T-helper 17 cell (primary cell): ENCODE measurements at regions not wholly inside any gene's neighbourhood (a gene's known extent, or its start where the extent isn't known, plus 50 kb on each side); places are given as distances from the start of the nearest gene placed in this dataset.

Experiments used
- ATAC-seq: fragments of 150-1000 bp; cut with Tn5 transposase; 2 replicates; pipeline ENCODE4 v1.10.0; 2021; ENCODE audit warnings: mild to moderate bottlenecking, moderate library complexity
- DNase-seq, 3 donors: peaks; one replicate each; pipeline versions ENCODE4 v3.0.0 to v3.0.0-alpha.2; 2020 to 2021
- H3K9me3 ChIP-seq: one replicate; pipeline ENCODE4 v1.7.0; 2013; ENCODE audit warnings: low read length, mild to moderate bottlenecking; ENCODE audit not compliant: control insufficient read depth, poor library complexity, severe bottlenecking
- H3K27ac Mint-ChIP-seq: one replicate; pipeline ENCODE4 v1.8.0; 2022; ENCODE audit warnings: mild to moderate bottlenecking, moderate library complexity, mixed read lengths
- H3K27me3 Mint-ChIP-seq: one replicate; pipeline ENCODE4 v1.8.0; 2022; ENCODE audit warnings: mixed read lengths
- H3K36me3 Mint-ChIP-seq: one replicate; pipeline ENCODE4 v1.8.0; 2022; ENCODE audit warnings: low read depth, mixed read lengths
- H3K4me1 Mint-ChIP-seq: one replicate; pipeline ENCODE4 v1.8.0; 2022; ENCODE audit warnings: mild to moderate bottlenecking, mixed read lengths
- H3K4me3 Mint-ChIP-seq: one replicate; pipeline ENCODE4 v1.8.0; 2022; ENCODE audit warnings: mild to moderate bottlenecking, moderate library complexity, mixed read lengths

GRCh38 chr12:114920771-114921554 is 237.0 kb upstream of the TBX3 start:
- H3K4me1 Mint-ChIP-seq, result no peaks in the 10 kb centered on the region
- H3K36me3 Mint-ChIP-seq, result no peaks in the 10 kb centered on the region

GRCh38 chr12:114919479-114919878 is 235.5 kb upstream of the TBX3 start:
- DNase-seq (no peak), ATAC-seq (no peak)
- no peaks in the 10 kb centered on the region for H3K4me1 Mint-ChIP-seq
- no peaks in the 10 kb centered on the region for H3K36me3 Mint-ChIP-seq
- no peak overlapping the region for H3K27ac Mint-ChIP-seq
- no peak overlapping the region for H3K4me3 Mint-ChIP-seq
- H3K9me3 ChIP-seq, result peaks cover 2% of the 10 kb centered on the region
- no peaks in the 10 kb centered on the region for H3K27me3 Mint-ChIP-seq

More at GRCh38 chr12:114920771-114921554, 237.0 kb upstream of the TBX3 start:
- Mint-ChIP-seq H3K4me3 (no peak overlapping the region), H3K27ac (no peak overlapping the region), H3K27me3 (no peaks in the 10 kb centered on the region)
- DNase-seq (no peak), ATAC-seq (no peak)
- H3K9me3 ChIP-seq, result peaks cover 2% of the 10 kb centered on the region

GRCh38 chr12:114918535-114919233 is 234.7 kb upstream of the TBX3 start:
- no peak overlapping the region for H3K4me3 Mint-ChIP-seq
- H3K4me1 Mint-ChIP-seq, result no peaks in the 10 kb centered on the region

GRCh38 chr12:114917953-114918352 is 234.0 kb upstream of the TBX3 start:
- ATAC-seq (no peak), DNase-seq (no peak)
- H3K27me3 Mint-ChIP-seq, result no peaks in the 10 kb centered on the region
- no peaks in the 10 kb centered on the region for H3K4me1 Mint-ChIP-seq
- H3K27ac Mint-ChIP-seq, result no peak overlapping the region
- H3K9me3 ChIP-seq, result peaks cover 2% of the 10 kb centered on the region
- H3K36me3 Mint-ChIP-seq, result no peaks in the 10 kb centered on the region
- H3K4me3 Mint-ChIP-seq, result no peak overlapping the region

More at GRCh38 chr12:114918535-114919233, 234.7 kb upstream of the TBX3 start:
- DNase-seq (no peak), ATAC-seq (no peak)
- H3K36me3 Mint-ChIP-seq, result no peaks in the 10 kb centered on the region
- H3K27ac Mint-ChIP-seq, result no peak overlapping the region
- H3K27me3 Mint-ChIP-seq, result no peaks in the 10 kb centered on the region
- peaks cover 2% of the 10 kb centered on the region for H3K9me3 ChIP-seq

GRCh38 chr12:114917307-114917706 is 233.3 kb upstream of the TBX3 start:
- H3K9me3 ChIP-seq, result peaks cover 2% of the 10 kb centered on the region
- no peaks in the 10 kb centered on the region for H3K27me3 Mint-ChIP-seq
- no peaks in the 10 kb centered on the region for H3K4me1 Mint-ChIP-seq
- DNase-seq, result no peak
- H3K36me3 Mint-ChIP-seq, result no peaks in the 10 kb centered on the region
- ATAC-seq, result no peak
- H3K27ac Mint-ChIP-seq, result no peak overlapping the region
- H3K4me3 Mint-ChIP-seq, result no peak overlapping the region

GRCh38 chr12:114916541-114916940 is 232.6 kb upstream of the TBX3 start:
- DNase-seq (no peak), ATAC-seq (no peak)
- no peak overlapping the region for H3K27ac Mint-ChIP-seq
- no peaks in the 10 kb centered on the region for H3K27me3 Mint-ChIP-seq
- peaks cover 2% of the 10 kb centered on the region for H3K9me3 ChIP-seq
- H3K4me1 Mint-ChIP-seq, result no peaks in the 10 kb centered on the region
- no peak overlapping the region for H3K4me3 Mint-ChIP-seq
- H3K36me3 Mint-ChIP-seq, result no peaks in the 10 kb centered on the region

- ATAC-seq (no peak), DNase-seq (no peak)
- H3K36me3 Mint-ChIP-seq, result no peaks in the 10 kb centered on the region
- H3K4me3 Mint-ChIP-seq, result no peak overlapping the region
- H3K27me3 Mint-ChIP-seq, result no peaks in the 10 kb centered on the region
- no peaks in the 10 kb centered on the region for H3K4me1 Mint-ChIP-seq
- H3K9me3 ChIP-seq, result peaks cover 2% of the 10 kb centered on the region
- H3K27ac Mint-ChIP-seq, result no peak overlapping the region
These were observed 232.1 kb upstream of the TBX3 start for GRCh38 chr12:114916124-114916523.

GRCh38 chr12:114913871-114914801 is 230.2 kb upstream of the TBX3 start:
- H3K27me3 Mint-ChIP-seq, result no peaks in the 10 kb centered on the region
- ATAC-seq (no peak), DNase-seq (no peak)
- H3K4me1 Mint-ChIP-seq, result no peaks in the 10 kb centered on the region
- no peak overlapping the region for H3K4me3 Mint-ChIP-seq
- peaks cover 2% of the 10 kb centered on the region for H3K9me3 ChIP-seq
- H3K36me3 Mint-ChIP-seq, result no peaks in the 10 kb centered on the region
- H3K27ac Mint-ChIP-seq, result no peak overlapping the region

- ATAC-seq (no peak), DNase-seq (no peak)
- Mint-ChIP-seq H3K27ac (no peak overlapping the region), H3K36me3 (no peaks in the 10 kb centered on the region), H3K4me3 (no peak overlapping the region), H3K27me3 (no peaks in the 10 kb centered on the region), H3K4me1 (no peaks in the 10 kb centered on the region)
- peaks cover 2% of the 10 kb centered on the region for H3K9me3 ChIP-seq
These were observed 228.8 kb upstream of the TBX3 start for GRCh38 chr12:114912811-114913210.

- DNase-seq, result no peak
These were observed 227.2 kb upstream of the TBX3 start for GRCh38 chr12:114911196-114911595.

GRCh38 chr12:114904254-114905003 is 220.5 kb upstream of the TBX3 start:
- ATAC-seq (no peak), DNase-seq (no peak)
- H3K27me3 Mint-ChIP-seq, result no peaks in the 10 kb centered on the region
- H3K4me1 Mint-ChIP-seq, result no peaks in the 10 kb centered on the region
- H3K36me3 Mint-ChIP-seq, result no peaks in the 10 kb centered on the region
- no peak overlapping the region for H3K27ac Mint-ChIP-seq
- no peaks in the 10 kb centered on the region for H3K9me3 ChIP-seq
- no peak overlapping the region for H3K4me3 Mint-ChIP-seq

More at GRCh38 chr12:114911196-114911595, 227.2 kb upstream of the TBX3 start:
- Mint-ChIP-seq H3K36me3 (no peaks in the 10 kb centered on the region), H3K27ac (no peak overlapping the region), H3K27me3 (no peaks in the 10 kb centered on the region), H3K4me3 (no peak overlapping the region), H3K4me1 (no peaks in the 10 kb centered on the region)
- H3K9me3 ChIP-seq, result no peaks in the 10 kb centered on the region
- no peak for ATAC-seq

- Mint-ChIP-seq H3K27ac (no peak overlapping the region), H3K4me1 (no peaks in the 10 kb centered on the region), H3K36me3 (no peaks in the 10 kb centered on the region), H3K4me3 (no peak overlapping the region), H3K27me3 (no peaks in the 10 kb centered on the region)
- no peak for ATAC-seq
- no peaks in the 10 kb centered on the region for H3K9me3 ChIP-seq
- DNase-seq, result no peak
These were observed 219.2 kb upstream of the TBX3 start for GRCh38 chr12:114903083-114903691.
